H1 (cell line): ENCODE measurements at regions not wholly inside any gene's neighbourhood (a gene's known extent, or its start where the extent isn't known, plus 50 kb on each side); places are given as distances from the start of the nearest gene placed in this dataset.

Experiments
- GTF2F1 ChIP-seq: IDR thresholded peaks from 2 replicates; pipeline ENCODE4 v1.6.1; 2012; ENCODE audit warnings: low read depth, low read length, improper control_type of control experiment, borderline replicate concordance
- TAF1 ChIP-seq: IDR thresholded peaks from 2 replicates; pipeline ENCODE4 v1.6.1; 2011; ENCODE audit warnings: mild to moderate bottlenecking, low read depth, low read length

- TF ChIP-seq TAF1 (no peak), GTF2F1 (no peak)
These were observed 57.9 kb downstream of the NPY start (continued) for GRCh38 chr7:24341691-24342413.
